ENCODE measurements at regions not wholly inside any gene's neighbourhood (a gene's known extent, or its start where the extent isn't known, plus 50 kb on each side); places are given as distances from the start of the nearest gene placed in this dataset.

GRCh38 chr2:150219861-150220260, 267.6 kb downstream of the RND3 start:
- Histone ChIP-seq H2AFZ (ENCODE audit: control insufficient read depth, low read length) (no peak overlapping the region), H3K4me3 (ENCODE audit: control insufficient read depth in 2 of 3, extremely low read depth in 1 of 3, insufficient read depth in 2 of 3, low read depth in 1 of 3, low read length in 3 of 3) (no peak overlapping the region), H3K36me3 (ENCODE audit: control insufficient read depth in 2 of 2, extremely low read depth in 1 of 2, insufficient read depth in 2 of 2, low read length in 2 of 2) (no peaks in the 10 kb centered on the region), H4K20me1 (ENCODE audit: control insufficient read depth, extremely low read depth, insufficient read depth, low read length) (no peaks in the 10 kb centered on the region), H3K9me3 (ENCODE audit: control insufficient read depth, low read depth, low read length) (no peaks in the 10 kb centered on the region), H3K9ac (ENCODE audit: control insufficient read depth, extremely low read depth, insufficient read depth, low read length) (no peak overlapping the region), H3K9me1 (ENCODE audit: control insufficient read depth, extremely low read depth, insufficient read depth, low read length) (no peaks in the 10 kb centered on the region), H3K4me1 (ENCODE audit: control insufficient read depth, extremely low read depth, insufficient read depth, low read length) (no peaks in the 10 kb centered on the region), H3K4me2 (ENCODE audit: control insufficient read depth, extremely low read depth, insufficient read depth, low read depth, low read length) (no peak overlapping the region), H3K27me3 (ENCODE audit: control insufficient read depth, extremely low read depth, insufficient read depth, low read length) (no peaks in the 10 kb centered on the region), H3K27ac (ENCODE audit: control insufficient read depth, insufficient read depth, low read length) (no peak overlapping the region), H3K79me2 (ENCODE audit: control insufficient read depth, insufficient read depth, low read length) (no peaks in the 10 kb centered on the region)
- dilution Hi-C loops (cut with MboI; ENCODE audit: extremely low pct_ligation_motif_present, low sequenced_read_pairs): no loop called here
- FAIRE-seq (no peak), DNase-seq (ENCODE audit: low read depth, low spot score) (no peak)
- TF ChIP-seq EZH2 (IDR thresholded peaks at IDR 0.05; ENCODE audit: low read length) (no peak), CTCF (optimal IDR thresholded peaks at IDR 0.05 in 1 of 3, IDR thresholded peaks at IDR 0.05 in 1 of 3, conservative IDR thresholded peaks at IDR 0.05 in 1 of 3; ENCODE audit: extremely low read depth in 1 of 3, insufficient read depth in 2 of 3, low read length in 3 of 3) (no peak)

GRCh38 chr2:150215041-150215440, 272.4 kb downstream of the RND3 start:
- H3K9me1 ChIP-seq (ENCODE audit: control insufficient read depth, extremely low read depth, insufficient read depth, low read length): no peaks in the 10 kb centered on the region
- H3K9me3 ChIP-seq (ENCODE audit: control insufficient read depth, low read depth, low read length): no peaks in the 10 kb centered on the region
- no peaks in the 10 kb centered on the region for H3K79me2 ChIP-seq (ENCODE audit: control insufficient read depth, insufficient read depth, low read length)
- no peak overlapping the region for H3K27ac ChIP-seq (ENCODE audit: control insufficient read depth, insufficient read depth, low read length)
- no peak overlapping the region for H3K4me2 ChIP-seq (ENCODE audit: control insufficient read depth, extremely low read depth, insufficient read depth, low read depth, low read length)
- H3K9ac ChIP-seq (ENCODE audit: control insufficient read depth, extremely low read depth, insufficient read depth, low read length): no peak overlapping the region
- dilution Hi-C loops (cut with MboI; ENCODE audit: extremely low pct_ligation_motif_present, low sequenced_read_pairs): no loop called here
- no peak for FAIRE-seq
- H3K27me3 ChIP-seq (ENCODE audit: control insufficient read depth, extremely low read depth, insufficient read depth, low read length): no peaks in the 10 kb centered on the region
- H3K4me1 ChIP-seq (ENCODE audit: control insufficient read depth, extremely low read depth, insufficient read depth, low read length): peaks cover 2% of the 10 kb centered on the region
- no peak overlapping the region for H3K4me3 ChIP-seq (ENCODE audit: control insufficient read depth in 2 of 3, extremely low read depth in 1 of 3, insufficient read depth in 2 of 3, low read depth in 1 of 3, low read length in 3 of 3)
- TF ChIP-seq CTCF (optimal IDR thresholded peaks at IDR 0.05 in 1 of 3, IDR thresholded peaks at IDR 0.05 in 1 of 3, conservative IDR thresholded peaks at IDR 0.05 in 1 of 3; ENCODE audit: extremely low read depth in 1 of 3, insufficient read depth in 2 of 3, low read length in 3 of 3) (no peak), EZH2 (IDR thresholded peaks at IDR 0.05; ENCODE audit: low read length) (no peak)
- H2AFZ ChIP-seq (ENCODE audit: control insufficient read depth, low read length): no peak overlapping the region
- no peaks in the 10 kb centered on the region for H3K36me3 ChIP-seq (ENCODE audit: control insufficient read depth in 2 of 2, extremely low read depth in 1 of 2, insufficient read depth in 2 of 2, low read length in 2 of 2)
- no peaks in the 10 kb centered on the region for H4K20me1 ChIP-seq (ENCODE audit: control insufficient read depth, extremely low read depth, insufficient read depth, low read length)
- DNase-seq (ENCODE audit: low read depth, low spot score): no peak

All from keratinocyte (primary cell).